HuH-7.5 (cell line): ENCODE measurements at regions not wholly inside any gene's neighbourhood (a gene's known extent, or its start where the extent isn't known, plus 50 kb on each side); places are given as distances from the start of the nearest gene placed in this dataset.
"Not testable (repeated sequence)": the region's sequence is repeated elsewhere in the genome, so short reads cannot be mapped to it uniquely, and the experiment has no call there.

ENCODE experiments used
- DNase-seq: peaks from one replicate; pipeline ENCODE4 v3.0.0; 2011; ENCODE audit warnings: low spot score

- no peak for DNase-seq
Observed at GRCh38 chr12:78519422-78519821, 345.2 kb upstream of the SYT1 start.

GRCh38 chr12:78530100-78530765 is 334.3 kb upstream of the SYT1 start:
- no peak for DNase-seq

GRCh38 chr12:78531831-78532458 is 332.6 kb upstream of the SYT1 start:
- no peak for DNase-seq

GRCh38 chr12:78534311-78534710 is 330.3 kb upstream of the SYT1 start:
- DNase-seq: no peak

GRCh38 chr12:78540606-78541336 is 323.8 kb upstream of the SYT1 start:
- no peak for DNase-seq

- no peak for DNase-seq
Observed at GRCh38 chr12:78550831-78551230, 313.7 kb upstream of the SYT1 start.

GRCh38 chr12:78555802-78556201 is 308.8 kb upstream of the SYT1 start:
- DNase-seq: no peak

- no peak for DNase-seq
Observed at GRCh38 chr12:78556651-78557050, 307.9 kb upstream of the SYT1 start.

GRCh38 chr12:78559416-78559815 is 305.2 kb upstream of the SYT1 start:
- DNase-seq: no peak

GRCh38 chr12:78559886-78560285 is 304.7 kb upstream of the SYT1 start:
- DNase-seq: no peak

GRCh38 chr12:78560633-78561032 is 303.9 kb upstream of the SYT1 start:
- DNase-seq: no peak

GRCh38 chr12:78562368-78563205 is 302.0 kb upstream of the SYT1 start:
- no peak for DNase-seq

GRCh38 chr12:78563826-78564225 is 300.7 kb upstream of the SYT1 start:
- DNase-seq: no peak

GRCh38 chr12:78566456-78566855 is 298.1 kb upstream of the SYT1 start:
- DNase-seq: no peak

- DNase-seq: no peak
Observed at GRCh38 chr12:78568321-78569020, 296.1 kb upstream of the SYT1 start.

- DNase-seq: no peak
Observed at GRCh38 chr12:78571953-78572352, 292.6 kb upstream of the SYT1 start.

- DNase-seq: not testable (repeated sequence)
Observed at GRCh38 chr12:78575208-78575607, 289.4 kb upstream of the SYT1 start.

GRCh38 chr12:78579846-78580245 is 284.7 kb upstream of the SYT1 start:
- no peak for DNase-seq

GRCh38 chr12:78580296-78580695 is 284.3 kb upstream of the SYT1 start:
- DNase-seq: no peak

GRCh38 chr12:78584695-78585094 is 279.9 kb upstream of the SYT1 start:
- DNase-seq: no peak

GRCh38 chr12:78585132-78585531 is 279.4 kb upstream of the SYT1 start:
- DNase-seq: no peak

- no peak for DNase-seq
Observed at GRCh38 chr12:78586790-78587189, 277.8 kb upstream of the SYT1 start.
